ENCODE measurements at regions not wholly inside any gene's neighbourhood (a gene's known extent, or its start where the extent isn't known, plus 50 kb on each side); places are given as distances from the start of the nearest gene placed in this dataset.

DNA sequence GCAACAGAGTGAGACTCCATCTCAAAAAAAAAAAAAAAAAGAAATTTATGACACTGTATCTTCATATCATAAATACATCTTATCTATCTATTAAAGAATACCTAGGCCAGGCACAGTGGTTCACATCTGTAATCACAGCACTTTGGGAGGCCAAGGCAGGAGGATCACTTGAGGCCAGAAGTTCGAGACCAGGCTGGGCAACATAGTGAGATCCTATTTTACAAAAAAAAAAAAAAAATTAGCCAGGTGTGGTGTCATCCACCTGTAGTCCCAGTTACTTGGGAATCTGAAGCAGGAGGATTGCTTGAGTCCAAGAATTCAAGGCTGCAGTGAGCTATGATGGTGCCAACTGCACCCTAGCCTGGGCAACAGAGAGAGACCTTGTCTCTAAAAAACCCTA, 95.0 kb downstream of the HNRNPLL start:
- no peak for FAIRE-seq
- Histone ChIP-seq H4K20me1 (ENCODE audit: insufficient read depth, low read length) (no peaks in the 10 kb centered on the region), H3K79me2 (ENCODE audit: insufficient read depth, low read length) (no peaks in the 10 kb centered on the region), H2AFZ (ENCODE audit: low read length) (no peak overlapping the region), H3K9me3 (ENCODE audit: low read length) (peaks cover 2% of the 10 kb centered on the region), H3K4me2 (ENCODE audit: low read depth, low read length) (0 out of 2 replicates have a peak overlapping the region, but pooled peaks have one; percentile 29), H3K27ac (ENCODE audit: extremely low read length, insufficient read depth, low read length) (no peak overlapping the region), H3K27me3 (ENCODE audit: control insufficient read depth in 1 of 2, insufficient read depth in 2 of 2, low read length in 2 of 2) (no peaks in the 10 kb centered on the region), H3K9ac (ENCODE audit: insufficient read depth, low read depth, low read length) (no peak overlapping the region), H3K4me1 (ENCODE audit: insufficient read depth, low read length) (peaks cover 29% of the 10 kb centered on the region), H3K4me3 (replicated peaks in 1 of 3; ENCODE audit: insufficient read depth in 1 of 3, low read depth in 2 of 3, low read length in 3 of 3) (no peak overlapping the region), H3K36me3 (replicated peaks in 1 of 2; ENCODE audit: control insufficient read depth in 1 of 2, insufficient read depth in 2 of 2, low read length in 2 of 2) (no peaks in the 10 kb centered on the region)
- no peak for DNase-seq (ENCODE audit: low spot score)
- WGBS (ENCODE audit: low lambda C conversion rate) = 13% methylated on average over 1 of the region's 1 CpG
- BruUV-seq (replicated peaks) = no TSS peak
- in situ Hi-C loops (cut with HindIII; ENCODE audit: extremely low pct_ligation_motif_present, low pct_unique_long_range_greater_than_20kb) (no loop called here), intact Hi-C loops (cut with micrococcal nuclease; ENCODE audit: unreplicated experiment) (loop anchor here (1.0 to 5.0 kb wide), 3 partner anchors 43 to 192 kb away; partner anchors contain the start of gene ATL2)
- TF ChIP-seq MEIS2 (CRISPR knock-in tag; IDR thresholded peaks at IDR 0.05) = no peak
- TF ChIP-seq NFE2 (CRISPR knock-in tag; IDR thresholded peaks at IDR 0.05) = no peak
- TF ChIP-seq ZNF543 (CRISPR knock-in tag; IDR thresholded peaks at IDR 0.05) = 0 out of 2 replicates have a peak, but pooled peaks have one; percentile 4
- TF ChIP-seq SOX13 (IDR thresholded peaks at IDR 0.05) = no peak
- no peak for TF ChIP-seq SOX13 (CRISPR knock-in tag; conservative IDR thresholded peaks at IDR 0.05 in 1 of 2, IDR thresholded peaks at IDR 0.05 in 1 of 2)
- no peak for TF ChIP-seq ZNF724P (CRISPR knock-in tag; IDR thresholded peaks at IDR 0.05; ENCODE audit: borderline replicate concordance)
- peak; percentile 65; the same call in 1 of the 2 replicates for TF ChIP-seq ZNF121 (CRISPR knock-in tag; IDR thresholded peaks at IDR 0.05)
- TF ChIP-seq, protein P1, sequence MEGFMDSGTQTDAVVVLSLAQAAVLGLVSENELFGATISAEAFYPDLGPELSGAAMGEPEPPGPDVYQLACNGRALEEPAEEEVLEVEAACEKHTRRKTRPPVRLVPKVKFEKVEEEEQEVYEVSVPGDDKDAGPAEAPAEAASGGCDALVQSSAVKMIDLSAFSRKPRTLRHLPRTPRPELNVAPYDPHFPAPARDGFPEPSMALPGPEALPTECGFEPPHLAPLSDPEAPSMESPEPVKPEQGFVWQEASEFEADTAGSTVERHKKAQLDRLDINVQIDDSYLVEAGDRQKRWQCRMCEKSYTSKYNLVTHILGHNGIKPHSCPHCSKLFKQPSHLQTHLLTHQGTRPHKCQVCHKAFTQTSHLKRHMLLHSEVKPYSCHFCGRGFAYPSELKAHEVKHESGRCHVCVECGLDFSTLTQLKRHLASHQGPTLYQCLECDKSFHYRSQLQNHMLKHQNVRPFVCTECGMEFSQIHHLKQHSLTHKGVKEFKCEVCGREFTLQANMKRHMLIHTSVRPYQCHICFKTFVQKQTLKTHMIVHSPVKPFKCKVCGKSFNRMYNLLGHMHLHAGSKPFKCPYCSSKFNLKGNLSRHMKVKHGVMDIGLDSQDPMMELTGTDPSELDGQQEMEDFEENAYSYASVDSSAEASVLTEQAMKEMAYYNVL (CRISPR knock-in tag; IDR thresholded peaks at IDR 0.05; ENCODE audit: borderline replicate concordance) = 0 out of 2 replicates have a peak, but pooled peaks have one; percentile 2
- no peak for TF ChIP-seq ARID2 (CRISPR knock-in tag; IDR thresholded peaks at IDR 0.05; ENCODE audit: borderline replicate concordance)
- TF ChIP-seq LBX2 (CRISPR knock-in tag; IDR thresholded peaks at IDR 0.05; ENCODE audit: borderline replicate concordance) = no peak
- ChIA-PET POLR2A (interaction anchor here (0.6 to 1.8 kb wide), 3 partner anchors 10 to 131 kb away, joined by 3 to 11 read pairs (median 5); no protein-coding TSS in a partner anchor), CTCF (ENCODE audit: low intra/inter-chr PET ratio, low total read pairs) (interaction anchor here (1.1 to 2.1 kb wide), 2 partner anchors 42 to 192 kb away, joined by 4 to 30 read pairs; no protein-coding TSS in a partner anchor)
- no peak for ATAC-seq
